ENCODE measurements at regions not wholly inside any gene's neighbourhood (a gene's known extent, or its start where the extent isn't known, plus 50 kb on each side); places are given as distances from the start of the nearest gene placed in this dataset.

DNA sequence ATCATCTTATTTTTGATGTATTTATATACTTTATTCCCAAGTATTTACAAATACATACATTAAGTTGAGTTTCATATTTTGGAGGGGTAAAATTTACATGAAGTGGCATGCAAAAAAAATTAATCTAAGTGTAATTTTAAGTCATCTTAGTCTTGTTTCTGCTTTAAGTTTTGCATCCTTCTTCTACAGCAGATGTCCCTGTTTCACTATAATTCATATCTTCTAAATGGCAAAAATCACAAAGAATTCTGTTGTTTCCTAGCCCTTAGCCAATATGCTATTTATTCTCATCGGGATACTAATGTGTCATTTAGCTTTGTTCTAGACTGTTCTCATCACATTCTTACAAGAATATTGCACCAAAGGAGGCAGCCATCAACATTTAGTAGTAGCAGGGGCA, 831.9 kb downstream of the GBE1 start:
- TF ChIP-seq, protein P1, sequence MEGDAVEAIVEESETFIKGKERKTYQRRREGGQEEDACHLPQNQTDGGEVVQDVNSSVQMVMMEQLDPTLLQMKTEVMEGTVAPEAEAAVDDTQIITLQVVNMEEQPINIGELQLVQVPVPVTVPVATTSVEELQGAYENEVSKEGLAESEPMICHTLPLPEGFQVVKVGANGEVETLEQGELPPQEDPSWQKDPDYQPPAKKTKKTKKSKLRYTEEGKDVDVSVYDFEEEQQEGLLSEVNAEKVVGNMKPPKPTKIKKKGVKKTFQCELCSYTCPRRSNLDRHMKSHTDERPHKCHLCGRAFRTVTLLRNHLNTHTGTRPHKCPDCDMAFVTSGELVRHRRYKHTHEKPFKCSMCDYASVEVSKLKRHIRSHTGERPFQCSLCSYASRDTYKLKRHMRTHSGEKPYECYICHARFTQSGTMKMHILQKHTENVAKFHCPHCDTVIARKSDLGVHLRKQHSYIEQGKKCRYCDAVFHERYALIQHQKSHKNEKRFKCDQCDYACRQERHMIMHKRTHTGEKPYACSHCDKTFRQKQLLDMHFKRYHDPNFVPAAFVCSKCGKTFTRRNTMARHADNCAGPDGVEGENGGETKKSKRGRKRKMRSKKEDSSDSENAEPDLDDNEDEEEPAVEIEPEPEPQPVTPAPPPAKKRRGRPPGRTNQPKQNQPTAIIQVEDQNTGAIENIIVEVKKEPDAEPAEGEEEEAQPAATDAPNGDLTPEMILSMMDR (IDR thresholded peaks at IDR 0.05), result no peak
- TF ChIP-seq TCF7L2 (IDR thresholded peaks at IDR 0.05; ENCODE audit: low read depth, low read length) (no peak), SIN3A (IDR thresholded peaks at IDR 0.05; ENCODE audit: borderline replicate concordance, insufficient read depth, low read depth, low read length) (no peak), POLR2AphosphoS5 (IDR thresholded peaks at IDR 0.05; ENCODE audit: low read depth, low read length) (no peak)
- TF ChIP-seq, protein P2, sequence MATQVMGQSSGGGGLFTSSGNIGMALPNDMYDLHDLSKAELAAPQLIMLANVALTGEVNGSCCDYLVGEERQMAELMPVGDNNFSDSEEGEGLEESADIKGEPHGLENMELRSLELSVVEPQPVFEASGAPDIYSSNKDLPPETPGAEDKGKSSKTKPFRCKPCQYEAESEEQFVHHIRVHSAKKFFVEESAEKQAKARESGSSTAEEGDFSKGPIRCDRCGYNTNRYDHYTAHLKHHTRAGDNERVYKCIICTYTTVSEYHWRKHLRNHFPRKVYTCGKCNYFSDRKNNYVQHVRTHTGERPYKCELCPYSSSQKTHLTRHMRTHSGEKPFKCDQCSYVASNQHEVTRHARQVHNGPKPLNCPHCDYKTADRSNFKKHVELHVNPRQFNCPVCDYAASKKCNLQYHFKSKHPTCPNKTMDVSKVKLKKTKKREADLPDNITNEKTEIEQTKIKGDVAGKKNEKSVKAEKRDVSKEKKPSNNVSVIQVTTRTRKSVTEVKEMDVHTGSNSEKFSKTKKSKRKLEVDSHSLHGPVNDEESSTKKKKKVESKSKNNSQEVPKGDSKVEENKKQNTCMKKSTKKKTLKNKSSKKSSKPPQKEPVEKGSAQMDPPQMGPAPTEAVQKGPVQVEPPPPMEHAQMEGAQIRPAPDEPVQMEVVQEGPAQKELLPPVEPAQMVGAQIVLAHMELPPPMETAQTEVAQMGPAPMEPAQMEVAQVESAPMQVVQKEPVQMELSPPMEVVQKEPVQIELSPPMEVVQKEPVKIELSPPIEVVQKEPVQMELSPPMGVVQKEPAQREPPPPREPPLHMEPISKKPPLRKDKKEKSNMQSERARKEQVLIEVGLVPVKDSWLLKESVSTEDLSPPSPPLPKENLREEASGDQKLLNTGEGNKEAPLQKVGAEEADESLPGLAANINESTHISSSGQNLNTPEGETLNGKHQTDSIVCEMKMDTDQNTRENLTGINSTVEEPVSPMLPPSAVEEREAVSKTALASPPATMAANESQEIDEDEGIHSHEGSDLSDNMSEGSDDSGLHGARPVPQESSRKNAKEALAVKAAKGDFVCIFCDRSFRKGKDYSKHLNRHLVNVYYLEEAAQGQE (IDR thresholded peaks at IDR 0.05; ENCODE audit: insufficient read depth in 1 of 2, low read depth in 2 of 2, low read length in 1 of 2), result no peak
- CTCF ChIA-PET, result no interaction called here
- in situ Hi-C loops (cut with HindIII; ENCODE audit: low pct_unique_long_range_greater_than_20kb, low sequenced_read_pairs) (no loop called here), intact Hi-C loops (cut with micrococcal nuclease; ENCODE audit: unreplicated experiment) (no loop called here)
- no TSS peak for BruUV-seq (replicated peaks)
- no peaks in the 10 kb centered on the region for H3K4me1 ChIP-seq (ENCODE audit: control insufficient read depth, insufficient read depth, low read length)
- H3K4me3 ChIP-seq (ENCODE audit: low read depth in 2 of 2, low read length in 2 of 2), result no peak overlapping the region
- no peak for ATAC-seq
- POLR2A ChIA-PET, result no interaction called here
- no peaks in the 10 kb centered on the region for H3K9me3 ChIP-seq (ENCODE audit: control insufficient read depth, insufficient read depth, low read depth, low read length)
- no peaks in the 10 kb centered on the region for H3K27me3 ChIP-seq (ENCODE audit: control insufficient read depth, insufficient read depth, low read length)
- no peaks in the 10 kb centered on the region for H3K36me3 ChIP-seq (ENCODE audit: control insufficient read depth, insufficient read depth, low read length)
- H3K27ac ChIP-seq (ENCODE audit: low read length), result no peak overlapping the region
- no peak for DNase-seq (ENCODE audit: low read depth, low spot score)

DNA sequence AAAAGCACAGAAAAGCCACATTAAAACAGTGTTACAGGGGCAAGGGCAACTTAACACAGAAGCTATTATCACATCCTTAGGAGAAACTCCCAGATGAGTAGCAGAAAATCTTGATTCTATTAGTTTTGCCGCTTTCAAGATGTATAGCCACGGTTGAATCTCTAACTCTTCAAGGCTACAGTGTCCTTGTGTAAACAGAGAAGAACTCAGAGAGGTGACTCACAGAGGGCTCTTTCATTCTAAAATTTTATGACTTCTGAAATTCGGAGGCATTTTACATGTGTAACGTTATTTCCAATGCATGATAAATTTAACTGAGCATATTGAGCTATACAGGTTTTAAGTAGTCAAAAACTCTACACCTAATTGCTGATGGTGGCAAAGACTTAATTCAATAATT, 846.6 kb downstream of the GBE1 start:
- Histone ChIP-seq H3K4me1 (ENCODE audit: control insufficient read depth, insufficient read depth, low read length) (no peaks in the 10 kb centered on the region), H3K9me3 (ENCODE audit: control insufficient read depth, insufficient read depth, low read depth, low read length) (no peaks in the 10 kb centered on the region), H3K4me3 (ENCODE audit: low read depth in 2 of 2, low read length in 2 of 2) (no peak overlapping the region), H3K27ac (ENCODE audit: low read length) (no peak overlapping the region), H3K27me3 (ENCODE audit: control insufficient read depth, insufficient read depth, low read length) (no peaks in the 10 kb centered on the region), H3K36me3 (ENCODE audit: control insufficient read depth, insufficient read depth, low read length) (no peaks in the 10 kb centered on the region)
- TF ChIP-seq SIN3A (IDR thresholded peaks at IDR 0.05; ENCODE audit: borderline replicate concordance, insufficient read depth, low read depth, low read length) (no peak), POLR2AphosphoS5 (IDR thresholded peaks at IDR 0.05; ENCODE audit: low read depth, low read length) (no peak), TCF7L2 (IDR thresholded peaks at IDR 0.05; ENCODE audit: low read depth, low read length) (no peak)
- TF ChIP-seq, protein P1 (IDR thresholded peaks at IDR 0.05), result no peak
- TF ChIP-seq, protein P2 (IDR thresholded peaks at IDR 0.05; ENCODE audit: insufficient read depth in 1 of 2, low read depth in 2 of 2, low read length in 1 of 2), result no peak
- no peak for ATAC-seq
- BruUV-seq (replicated peaks), result no TSS peak
- in situ Hi-C loops (cut with HindIII; ENCODE audit: low pct_unique_long_range_greater_than_20kb, low sequenced_read_pairs) (no loop called here), intact Hi-C loops (cut with micrococcal nuclease; ENCODE audit: unreplicated experiment) (no loop called here)
- no peak for DNase-seq (ENCODE audit: low read depth, low spot score)
- ChIA-PET POLR2A (no interaction called here), CTCF (no interaction called here)

Measured in Panc1 (cell line).